Hepatocyte (in vitro differentiated cells): ENCODE measurements at regions not wholly inside any gene's neighbourhood (a gene's known extent, or its start where the extent isn't known, plus 50 kb on each side); places are given as distances from the start of the nearest gene placed in this dataset.
"Not testable (repeated sequence)": the region's sequence is repeated elsewhere in the genome, so short reads cannot be mapped to it uniquely, and the experiment has no call there.

Experiments
- CTCF ChIP-seq: fragments of 200-600 bp; sonication (generic); IDR thresholded peaks from 2 replicates; pipeline ENCODE4 v1.5.1; 2016; ENCODE audit warnings: antibody characterized with exemption, mild to moderate bottlenecking; ENCODE audit not compliant: poor library complexity
- EZH2 ChIP-seq: fragments of 200-600 bp; sonication (generic); IDR thresholded peaks from 2 replicates; pipeline ENCODE4 v1.6.1; 2016; ENCODE audit warnings: antibody characterized with exemption, mild to moderate bottlenecking, borderline replicate concordance

DNA sequence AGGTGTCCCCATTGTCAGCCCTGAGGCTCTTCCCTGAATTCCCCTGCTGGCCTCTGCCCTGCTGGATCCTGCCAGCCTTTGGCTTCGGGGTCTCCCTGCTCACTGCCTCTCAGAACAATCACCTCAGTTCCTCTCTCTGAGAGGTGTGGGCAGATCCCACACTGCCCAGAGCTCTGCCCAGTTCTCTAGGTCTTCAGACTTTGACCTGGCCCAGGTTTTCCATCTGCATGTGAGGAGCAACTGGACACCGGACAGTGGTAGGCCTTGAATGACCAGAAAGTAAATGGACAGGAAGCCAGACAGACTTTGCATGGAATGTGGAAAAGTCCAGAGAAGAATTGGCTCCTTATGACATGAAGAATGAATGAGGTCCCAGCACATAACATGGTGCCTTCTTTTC lies 111.8 kb downstream of the FOXD4L6 start:
- TF ChIP-seq EZH2, CTCF: not testable (repeated sequence)
